ENCODE measurements at regions not wholly inside any gene's neighbourhood (a gene's known extent, or its start where the extent isn't known, plus 50 kb on each side); places are given as distances from the start of the nearest gene placed in this dataset.

DNA sequence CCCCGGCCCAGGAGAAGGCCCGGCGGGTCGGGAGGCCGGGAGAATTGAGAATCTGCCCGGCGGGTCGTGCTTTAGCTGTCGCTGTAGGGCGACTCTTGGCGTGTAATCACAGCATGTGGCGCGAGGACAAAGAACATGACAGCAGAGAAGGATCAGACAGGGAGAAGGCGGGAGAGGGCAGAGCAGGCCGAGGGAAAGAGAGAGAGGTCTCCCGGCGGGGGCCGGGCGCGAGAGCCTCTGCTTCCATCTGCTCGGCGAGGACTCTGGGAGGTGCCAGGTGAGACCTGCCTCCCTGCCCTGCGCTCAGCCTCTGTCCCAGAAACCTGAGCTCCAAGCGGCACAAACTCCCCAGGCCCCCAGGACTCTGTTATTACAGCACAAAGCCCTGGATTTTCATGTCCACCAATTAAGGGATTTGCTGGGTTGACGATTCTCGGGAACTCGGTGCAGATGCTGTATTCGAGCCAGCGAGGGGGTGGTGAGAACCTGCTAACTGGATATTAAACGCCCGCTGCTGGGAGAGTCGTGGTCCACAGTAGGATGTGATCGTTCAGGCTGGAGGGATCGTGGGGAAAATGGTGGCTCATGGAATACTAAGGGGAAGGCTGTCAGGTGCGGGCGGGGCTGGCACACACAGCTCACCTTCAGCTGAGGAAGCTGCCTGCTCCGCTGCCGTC lies 172.0 kb upstream of the CIBAR2 start:
- TF ChIP-seq, protein P1, sequence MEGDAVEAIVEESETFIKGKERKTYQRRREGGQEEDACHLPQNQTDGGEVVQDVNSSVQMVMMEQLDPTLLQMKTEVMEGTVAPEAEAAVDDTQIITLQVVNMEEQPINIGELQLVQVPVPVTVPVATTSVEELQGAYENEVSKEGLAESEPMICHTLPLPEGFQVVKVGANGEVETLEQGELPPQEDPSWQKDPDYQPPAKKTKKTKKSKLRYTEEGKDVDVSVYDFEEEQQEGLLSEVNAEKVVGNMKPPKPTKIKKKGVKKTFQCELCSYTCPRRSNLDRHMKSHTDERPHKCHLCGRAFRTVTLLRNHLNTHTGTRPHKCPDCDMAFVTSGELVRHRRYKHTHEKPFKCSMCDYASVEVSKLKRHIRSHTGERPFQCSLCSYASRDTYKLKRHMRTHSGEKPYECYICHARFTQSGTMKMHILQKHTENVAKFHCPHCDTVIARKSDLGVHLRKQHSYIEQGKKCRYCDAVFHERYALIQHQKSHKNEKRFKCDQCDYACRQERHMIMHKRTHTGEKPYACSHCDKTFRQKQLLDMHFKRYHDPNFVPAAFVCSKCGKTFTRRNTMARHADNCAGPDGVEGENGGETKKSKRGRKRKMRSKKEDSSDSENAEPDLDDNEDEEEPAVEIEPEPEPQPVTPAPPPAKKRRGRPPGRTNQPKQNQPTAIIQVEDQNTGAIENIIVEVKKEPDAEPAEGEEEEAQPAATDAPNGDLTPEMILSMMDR (IDR thresholded peaks at IDR 0.05) = no peak
- TF ChIP-seq POLR2A (IDR thresholded peaks at IDR 0.05) = no peak

Data from thyroid gland (tissue), 4 donors.